HCT116 (cell line): ENCODE measurements at regions not wholly inside any gene's neighbourhood (a gene's known extent, or its start where the extent isn't known, plus 50 kb on each side); places are given as distances from the start of the nearest gene placed in this dataset.

ENCODE experiments used
- ATAC-seq: fragments of 200-7000 bp; cut with Tn5 transposase; 2 replicates; pipeline ENCODE4 v1.9.1; 2020; ENCODE audit warnings: mild to moderate bottlenecking, moderate library complexity
- BruUV-seq: library from RNA; stranded (reverse); fragments of 400-500 nt; replicated peaks from 2 replicates; lab custom pipeline; 2021; lab: Mats Ljungman, UMichigan
- CTCF ChIA-PET: fragments of 300-600 bp; sonication (Branson Sonifier 250); formaldehyde crosslinking; loops from one replicate; lab custom pipeline; 2021; ENCODE audit warnings: antibody characterized with exemption; lab: Charles Lee
- POLR2A ChIA-PET: fragments of 300-600, 350-600 bp; sonication (Branson Sonifier 250); formaldehyde crosslinking; loops from one replicate; lab custom pipeline; 2021; ENCODE audit warnings: antibody characterized with exemption; lab: Charles Lee
- RAD21 ChIA-PET, 2 experiments: fragments of 300-600 bp; sonication (Branson Sonifier 250); formaldehyde crosslinking; loops; one replicate each; lab custom pipeline; 2023; ENCODE audit warnings: low total read pairs in 2 of 2; ENCODE audit not compliant: uncharacterized antibody in 2 of 2, unreplicated experiment in 2 of 2, low non-redundant PET in 1 of 2; lab: Charles Lee
- DNase-seq: peaks from one replicate; pipeline ENCODE4 v3.0.0-alpha.2; 2010; ENCODE audit warnings: low read depth, low spot score
- H2AFZ ChIP-seq: fragments of 200-600 bp; shearing (Covaris generic), sonication (generic); 2 replicates; pipeline ENCODE4 v1.6.1; 2017; ENCODE audit warnings: low read depth, mixed run types, mixed read lengths, antibody characterized with exemption, low read length; ENCODE audit not compliant: poor library complexity, severe bottlenecking
- H3K27ac ChIP-seq: 2 replicates; pipeline ENCODE4 v1.5.1; 2012; ENCODE audit warnings: low read depth, low read length
- H3K27me3 ChIP-seq: fragments of 200-600 bp; sonication (generic); 2 replicates; pipeline ENCODE4 v1.6.1; 2016; ENCODE audit warnings: mixed run types, low read length, mixed read lengths; ENCODE audit not compliant: insufficient read depth
- H3K36me3 ChIP-seq, 2 experiments: fragments of 200-500 bp in 1 of 2; fragments of 200-600 bp in 1 of 2; sonication (Bioruptor generic) in 1 of 2; sonication (generic) in 1 of 2; 2 replicates each; pipeline versions ENCODE4 v1.5.1 to v1.6.1; 2014 to 2016; ENCODE audit warnings: low read length in 2 of 2, inconsistent platforms in 1 of 2, mixed read lengths in 1 of 2, mixed run types in 1 of 2; ENCODE audit not compliant: insufficient read depth in 2 of 2, control insufficient read depth in 1 of 2
- H3K4me1 ChIP-seq, 2 experiments: fragments of 200-600 bp in 1 of 2; sonication (generic) in 1 of 2; 2 replicates each; pipeline versions ENCODE4 v1.5.1 to v1.6.1; 2012 to 2017; ENCODE audit warnings: low read length in 2 of 2, inconsistent platforms in 1 of 2, mild to moderate bottlenecking in 1 of 2, mixed read lengths in 1 of 2, mixed run types in 1 of 2, moderate library complexity in 1 of 2; ENCODE audit not compliant: insufficient read depth in 2 of 2, control insufficient read depth in 1 of 2
- H3K4me2 ChIP-seq: fragments of 200-600 bp; sonication (generic); 2 replicates; pipeline ENCODE4 v1.6.1; 2017; ENCODE audit warnings: mixed run types, low read length, mixed read lengths
- H3K4me3 ChIP-seq, 2 experiments: fragments of 200-600 bp in 1 of 2; sonication (generic) in 1 of 2; replicated peaks in 1 of 2; 2 replicates each; pipeline ENCODE4 v1.5.1; 2011 to 2016; ENCODE audit warnings: low read length in 2 of 2, control low read depth in 1 of 2, low read depth in 1 of 2, mild to moderate bottlenecking in 1 of 2, mixed read lengths in 1 of 2, mixed run types in 1 of 2
- H3K79me2 ChIP-seq: fragments of 200-600 bp; sonication (generic); 2 replicates; pipeline ENCODE4 v1.6.1; 2017; ENCODE audit warnings: mild to moderate bottlenecking, mixed run types, low read length, moderate library complexity, mixed read lengths; ENCODE audit not compliant: insufficient read depth
- H3K9ac ChIP-seq: fragments of 200-600 bp; sonication (generic); 2 replicates; pipeline ENCODE4 v1.6.1; 2016; ENCODE audit warnings: low read length, mixed read lengths
- H3K9me2 ChIP-seq: fragments of 200-600 bp; sonication (generic), shearing (Covaris generic); 2 replicates; pipeline ENCODE4 v1.6.1; 2017; ENCODE audit warnings: mixed run types, mild to moderate bottlenecking, moderate library complexity; ENCODE audit not compliant: insufficient read depth
- H3K9me3 ChIP-seq, 2 experiments: fragments of 200-500 bp in 1 of 2; fragments of 200-600 bp in 1 of 2; sonication (Bioruptor generic) in 1 of 2; sonication (generic) in 1 of 2; 2 replicates each; pipeline ENCODE4 v1.6.1; 2014 to 2017; ENCODE audit warnings: low read length in 2 of 2, mixed read lengths in 2 of 2, inconsistent platforms in 1 of 2, low read depth in 1 of 2, mild to moderate bottlenecking in 1 of 2, mixed run types in 1 of 2, moderate library complexity in 1 of 2; ENCODE audit not compliant: control insufficient read depth in 1 of 2, insufficient read depth in 1 of 2
- H4K20me1 ChIP-seq: fragments of 200-600 bp; sonication (generic), shearing (Covaris generic); 2 replicates; pipeline ENCODE4 v1.6.1; 2017; ENCODE audit warnings: mixed run types, mild to moderate bottlenecking, moderate library complexity; ENCODE audit not compliant: insufficient read depth
- CEBPB ChIP-seq: IDR thresholded peaks from 2 replicates; pipeline ENCODE4 v1.6.1; 2012; ENCODE audit warnings: low read depth
- EGR1 ChIP-seq: IDR thresholded peaks from 2 replicates; pipeline ENCODE4 v1.6.1; 2012; ENCODE audit warnings: low read depth
- FOSL1 ChIP-seq: IDR thresholded peaks from 2 replicates; pipeline ENCODE4 v1.6.1; 2012; ENCODE audit warnings: low read depth
- RAD21 ChIP-seq: IDR thresholded peaks from 2 replicates; pipeline ENCODE4 v1.6.1; 2012; ENCODE audit warnings: low read depth, mild to moderate bottlenecking
- SRF ChIP-seq: IDR thresholded peaks from 2 replicates; pipeline ENCODE4 v1.6.1; 2012; ENCODE audit warnings: low read depth
- ZFX ChIP-seq: fragments of 450-650 bp; IDR thresholded peaks from 2 replicates; pipeline ENCODE4 v1.6.1; 2017
- ZNF274 ChIP-seq: fragments of 200-500 bp; sonication (Bioruptor generic); IDR thresholded peaks from 2 replicates; pipeline ENCODE4 v1.6.1; 2014; ENCODE audit warnings: mild to moderate bottlenecking, low read depth, low read length, inconsistent platforms
- intact Hi-C: fragments of 100-400 bp; cut with micrococcal nuclease; formaldehyde crosslinking; loops from 2 replicates; pipeline ENCODE4 v1.10.0; 2022
- TF ChIP-seq, protein P1 (sequence below): IDR thresholded peaks from 2 replicates; pipeline ENCODE4 v1.6.1; 2011; ENCODE audit warnings: mild to moderate bottlenecking, low read length, moderate library complexity; ENCODE audit not compliant: insufficient replicate concordance; ENCODE audit errors: extremely low read depth

DNA sequence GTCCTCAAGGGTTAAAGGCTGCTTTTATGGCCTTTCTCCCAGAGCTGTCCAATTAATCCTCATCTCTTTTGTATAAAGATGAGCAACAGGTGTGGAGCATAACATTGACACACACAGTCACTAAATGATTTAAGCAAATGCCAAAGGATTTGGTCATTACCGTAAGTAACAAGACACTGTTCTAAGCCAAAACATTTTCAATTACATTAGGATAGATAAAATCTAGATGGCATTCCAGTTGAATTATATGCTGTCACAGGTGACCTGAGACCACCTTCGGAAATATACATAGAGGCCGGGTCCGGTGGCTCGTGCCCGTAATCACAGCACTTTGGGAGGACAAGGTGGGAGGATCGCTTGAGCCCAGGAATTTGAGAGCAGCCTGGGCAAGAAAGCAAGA, 105.3 kb upstream of the UBE3A start:
- intact Hi-C loops, result no loop called here

DNA sequence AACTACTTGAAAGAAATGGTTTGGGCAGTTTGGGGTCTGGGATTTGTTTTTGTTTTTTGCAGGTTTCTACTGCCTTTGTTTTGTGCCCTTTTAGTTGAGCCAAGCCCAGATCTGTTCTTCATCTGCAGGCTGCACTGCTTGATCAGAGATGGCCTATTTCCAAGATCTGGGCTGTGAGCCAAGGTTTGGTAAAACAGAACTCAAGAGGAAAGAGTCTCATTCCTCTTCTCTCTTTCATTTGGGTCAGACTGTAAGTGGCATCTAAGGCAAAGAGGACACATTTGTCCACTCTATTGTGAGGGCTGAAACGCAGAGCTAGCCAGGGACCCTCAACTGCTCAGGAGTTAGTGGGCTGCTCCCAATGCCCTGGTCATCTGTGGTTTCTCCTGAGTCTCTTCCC, 104.4 kb upstream of the UBE3A start:
- Histone ChIP-seq H3K27me3 (no peaks in the 10 kb centered on the region), H4K20me1 (no peaks in the 10 kb centered on the region), H3K79me2 (no peaks in the 10 kb centered on the region), H3K4me1 (no peaks in the 10 kb centered on the region), H3K9ac (no peak overlapping the region), H3K4me3 (no peak overlapping the region), H3K9me3 (peaks cover 0 to 7% of the 10 kb centered on the region in 2 experiments; a peak in 2 of 4 replicates), H3K9me2 (no peaks in the 10 kb centered on the region), H3K27ac (no peak overlapping the region), H3K4me2 (no peak overlapping the region), H2AFZ (no peak overlapping the region), H3K36me3 (no peaks in the 10 kb centered on the region)
- intact Hi-C loops, result no loop called here
- DNase-seq (no peak), ATAC-seq (no peak)
- TF ChIP-seq, protein P1, sequence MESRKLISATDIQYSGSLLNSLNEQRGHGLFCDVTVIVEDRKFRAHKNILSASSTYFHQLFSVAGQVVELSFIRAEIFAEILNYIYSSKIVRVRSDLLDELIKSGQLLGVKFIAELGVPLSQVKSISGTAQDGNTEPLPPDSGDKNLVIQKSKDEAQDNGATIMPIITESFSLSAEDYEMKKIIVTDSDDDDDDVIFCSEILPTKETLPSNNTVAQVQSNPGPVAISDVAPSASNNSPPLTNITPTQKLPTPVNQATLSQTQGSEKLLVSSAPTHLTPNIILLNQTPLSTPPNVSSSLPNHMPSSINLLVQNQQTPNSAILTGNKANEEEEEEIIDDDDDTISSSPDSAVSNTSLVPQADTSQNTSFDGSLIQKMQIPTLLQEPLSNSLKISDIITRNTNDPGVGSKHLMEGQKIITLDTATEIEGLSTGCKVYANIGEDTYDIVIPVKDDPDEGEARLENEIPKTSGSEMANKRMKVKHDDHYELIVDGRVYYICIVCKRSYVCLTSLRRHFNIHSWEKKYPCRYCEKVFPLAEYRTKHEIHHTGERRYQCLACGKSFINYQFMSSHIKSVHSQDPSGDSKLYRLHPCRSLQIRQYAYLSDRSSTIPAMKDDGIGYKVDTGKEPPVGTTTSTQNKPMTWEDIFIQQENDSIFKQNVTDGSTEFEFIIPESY, result no peak
- TF ChIP-seq FOSL1 (no peak), CEBPB (no peak), EGR1 (no peak), ZNF274 (no peak), SRF (no peak), ZFX (no peak), RAD21 (no peak)
- ChIA-PET CTCF (no interaction called here), POLR2A (no interaction called here), RAD21 (no interaction called here)
- BruUV-seq, result no TSS peak

More for the DNA sequence above, 105.3 kb upstream of the UBE3A start:
- H3K4me1 ChIP-seq, result no peaks in the 10 kb centered on the region
- H3K36me3 ChIP-seq, result no peaks in the 10 kb centered on the region
- H3K79me2 ChIP-seq, result no peaks in the 10 kb centered on the region
- no peaks in the 10 kb centered on the region for H3K27me3 ChIP-seq
- no peaks in the 10 kb centered on the region for H3K9me2 ChIP-seq
- TF ChIP-seq, protein P1, result no peak
- CTCF ChIA-PET, result no interaction called here
- H3K9me3 ChIP-seq, result peaks cover 0 to 15% of the 10 kb centered on the region in 2 experiments; a peak in 2 of 4 replicates
- RAD21 ChIA-PET, result no interaction called here
- no peak overlapping the region for H3K27ac ChIP-seq
- no peak overlapping the region for H3K4me3 ChIP-seq
- no peak for ATAC-seq
- no peak overlapping the region for H2AFZ ChIP-seq
- H4K20me1 ChIP-seq, result no peaks in the 10 kb centered on the region
- no peak overlapping the region for H3K4me2 ChIP-seq
- no peak for DNase-seq
- no peak overlapping the region for H3K9ac ChIP-seq
- BruUV-seq, result no TSS peak
- POLR2A ChIA-PET, result no interaction called here
